NCI-H748 (cell line): ENCODE measurements at regions not wholly inside any gene's neighbourhood (a gene's known extent, or its start where the extent isn't known, plus 50 kb on each side); places are given as distances from the start of the nearest gene placed in this dataset.

Experiments used
- DNase-seq: peaks from one replicate; lab custom pipeline; 2025; ENCODE audit not compliant: unreplicated experiment; lab: John Stamatoyannopoulos, UW

GRCh38 chr12:93152617-93153016 is 223.5 kb upstream of the EEA1 start:
- no peak for DNase-seq

- DNase-seq, result no peak
These were observed 224.2 kb upstream of the EEA1 start for GRCh38 chr12:93153321-93153720.

- DNase-seq, result no peak
These were observed 223.5 kb upstream of the NUDT4 start for GRCh38 chr12:93154096-93154728.

- DNase-seq, result peak; percentile 64
These were observed 222.8 kb upstream of the NUDT4 start for GRCh38 chr12:93154753-93155480.

- DNase-seq, result peak; percentile 99
These were observed 221.5 kb upstream of the NUDT4 start for GRCh38 chr12:93156086-93156716.

GRCh38 chr12:93157279-93157678 is 220.4 kb upstream of the NUDT4 start:
- DNase-seq, result no peak

- DNase-seq, result no peak
These were observed 219.5 kb upstream of the NUDT4 start for GRCh38 chr12:93158065-93158843.

GRCh38 chr12:93163260-93164036 is 214.3 kb upstream of the NUDT4 start:
- DNase-seq, result no peak

GRCh38 chr12:93164103-93164880 is 213.4 kb upstream of the NUDT4 start:
- no peak for DNase-seq

- no peak for DNase-seq
These were observed 212.3 kb upstream of the NUDT4 start for GRCh38 chr12:93165384-93165932.

GRCh38 chr12:93166541-93167307 is 211.0 kb upstream of the NUDT4 start:
- DNase-seq, result no peak

GRCh38 chr12:93167331-93167730 is 210.4 kb upstream of the NUDT4 start:
- no peak for DNase-seq

- DNase-seq, result peak; percentile 52
These were observed 209.8 kb upstream of the NUDT4 start for GRCh38 chr12:93167841-93168492.

- no peak for DNase-seq
These were observed 209.0 kb upstream of the NUDT4 start for GRCh38 chr12:93168751-93169150.

- no peak for DNase-seq
These were observed 208.2 kb upstream of the NUDT4 start for GRCh38 chr12:93169536-93169935.

- DNase-seq, result no peak
These were observed 206.8 kb upstream of the NUDT4 start for GRCh38 chr12:93170928-93171327.

- peak; percentile 35 for DNase-seq
These were observed 204.4 kb upstream of the NUDT4 start for GRCh38 chr12:93173178-93173957.

GRCh38 chr12:93174048-93174447 is 203.7 kb upstream of the NUDT4 start:
- no peak for DNase-seq
